ENCODE measurements at regions not wholly inside any gene's neighbourhood (a gene's known extent, or its start where the extent isn't known, plus 50 kb on each side); places are given as distances from the start of the nearest gene placed in this dataset.

DNA sequence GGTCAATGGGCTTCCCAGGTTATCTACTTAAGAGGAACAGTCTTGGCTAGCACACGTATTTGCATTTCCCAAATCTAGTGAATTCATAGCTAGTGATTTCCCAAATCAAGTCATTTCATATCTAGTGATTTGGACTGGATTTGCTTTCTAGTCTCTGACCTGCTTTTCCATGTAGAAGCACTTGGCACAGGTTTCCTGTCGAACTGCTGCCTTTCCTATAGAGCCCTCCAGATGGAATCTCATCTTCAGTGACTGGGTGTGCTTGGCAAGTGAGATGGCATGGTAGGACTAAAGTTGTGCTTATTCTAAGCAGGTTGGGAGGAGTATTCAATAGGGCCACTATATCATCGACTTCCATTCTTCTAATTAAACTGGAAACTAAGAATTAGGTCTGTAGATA lies 94.7 kb downstream of the CCNG2 start:
- Histone ChIP-seq H3K4me3 (ENCODE audit: low read depth in 2 of 2, low read length in 1 of 2) (no peak overlapping the region), H3K27ac (ENCODE audit: low read depth in 2 of 2, low read length in 1 of 2) (no peak overlapping the region), H3K36me3 (replicated peaks in 1 of 2; ENCODE audit: control insufficient read depth in 1 of 2, insufficient read depth in 2 of 2, low read length in 1 of 2) (no peaks in the 10 kb centered on the region), H3K4me1 (ENCODE audit: control insufficient read depth in 1 of 2, insufficient read depth in 2 of 2, low read depth in 1 of 2, low read length in 1 of 2) (no peaks in the 10 kb centered on the region), H3F3A (replicated peaks; ENCODE audit: insufficient read depth) (no peaks in the 10 kb centered on the region), H3K9me2 (no peaks in the 10 kb centered on the region), H3K27me3 (ENCODE audit: insufficient read depth) (0 out of 2 replicates have a peak, but pooled peaks cover 7% of the 10 kb centered on the region), H4K20me1 (ENCODE audit: insufficient read depth) (no peaks in the 10 kb centered on the region), H3K4me2 (no peak overlapping the region), H3K9ac (no peak overlapping the region), H2AFZ (ENCODE audit: low read depth) (no peak overlapping the region), H3K9me3 (no peaks in the 10 kb centered on the region), H3K79me2 (ENCODE audit: insufficient read depth) (no peaks in the 10 kb centered on the region)
- WGBS (ENCODE audit: low lambda C conversion rate), result 0% methylated on average over 3 of the region's 3 CpGs
- no peak for TF ChIP-seq PBX3 (IDR thresholded peaks at IDR 0.05)
- TF ChIP-seq TEAD4 (IDR thresholded peaks at IDR 0.05; ENCODE audit: borderline replicate concordance, insufficient read depth), result no peak
- TF ChIP-seq POLR2AphosphoS5 (IDR thresholded peaks at IDR 0.05; ENCODE audit: low read depth, low read length), result no peak
- TF ChIP-seq YY1 (IDR thresholded peaks at IDR 0.05; ENCODE audit: low read depth), result no peak
- no peak for TF ChIP-seq FOSL2 (IDR thresholded peaks at IDR 0.05; ENCODE audit: borderline replicate concordance, low read depth)
- no peak for TF ChIP-seq GABPA (IDR thresholded peaks at IDR 0.05; ENCODE audit: low read depth)
- TF ChIP-seq, protein P1, sequence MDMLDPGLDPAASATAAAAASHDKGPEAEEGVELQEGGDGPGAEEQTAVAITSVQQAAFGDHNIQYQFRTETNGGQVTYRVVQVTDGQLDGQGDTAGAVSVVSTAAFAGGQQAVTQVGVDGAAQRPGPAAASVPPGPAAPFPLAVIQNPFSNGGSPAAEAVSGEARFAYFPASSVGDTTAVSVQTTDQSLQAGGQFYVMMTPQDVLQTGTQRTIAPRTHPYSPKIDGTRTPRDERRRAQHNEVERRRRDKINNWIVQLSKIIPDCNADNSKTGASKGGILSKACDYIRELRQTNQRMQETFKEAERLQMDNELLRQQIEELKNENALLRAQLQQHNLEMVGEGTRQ (IDR thresholded peaks at IDR 0.05; ENCODE audit: borderline replicate concordance, low read depth, low read length), result no peak
- TF ChIP-seq FOXM1 (IDR thresholded peaks at IDR 0.05; ENCODE audit: low read depth), result no peak
- TF ChIP-seq, protein P2, sequence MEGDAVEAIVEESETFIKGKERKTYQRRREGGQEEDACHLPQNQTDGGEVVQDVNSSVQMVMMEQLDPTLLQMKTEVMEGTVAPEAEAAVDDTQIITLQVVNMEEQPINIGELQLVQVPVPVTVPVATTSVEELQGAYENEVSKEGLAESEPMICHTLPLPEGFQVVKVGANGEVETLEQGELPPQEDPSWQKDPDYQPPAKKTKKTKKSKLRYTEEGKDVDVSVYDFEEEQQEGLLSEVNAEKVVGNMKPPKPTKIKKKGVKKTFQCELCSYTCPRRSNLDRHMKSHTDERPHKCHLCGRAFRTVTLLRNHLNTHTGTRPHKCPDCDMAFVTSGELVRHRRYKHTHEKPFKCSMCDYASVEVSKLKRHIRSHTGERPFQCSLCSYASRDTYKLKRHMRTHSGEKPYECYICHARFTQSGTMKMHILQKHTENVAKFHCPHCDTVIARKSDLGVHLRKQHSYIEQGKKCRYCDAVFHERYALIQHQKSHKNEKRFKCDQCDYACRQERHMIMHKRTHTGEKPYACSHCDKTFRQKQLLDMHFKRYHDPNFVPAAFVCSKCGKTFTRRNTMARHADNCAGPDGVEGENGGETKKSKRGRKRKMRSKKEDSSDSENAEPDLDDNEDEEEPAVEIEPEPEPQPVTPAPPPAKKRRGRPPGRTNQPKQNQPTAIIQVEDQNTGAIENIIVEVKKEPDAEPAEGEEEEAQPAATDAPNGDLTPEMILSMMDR (IDR thresholded peaks at IDR 0.05), result no peak
- no peak for TF ChIP-seq TCF12 (IDR thresholded peaks at IDR 0.05)
- TF ChIP-seq NFIC (IDR thresholded peaks at IDR 0.05; ENCODE audit: borderline replicate concordance), result no peak
- TF ChIP-seq CHD2 (IDR thresholded peaks at IDR 0.05; ENCODE audit: low read length, partially characterized antibody), result no peak
- no peak for TF ChIP-seq REST (IDR thresholded peaks at IDR 0.05; ENCODE audit: low read depth, low read length)
- TF ChIP-seq USF1 (IDR thresholded peaks at IDR 0.05; ENCODE audit: borderline replicate concordance, low read depth), result no peak
- no peak for TF ChIP-seq NRF1 (IDR thresholded peaks at IDR 0.05; ENCODE audit: low read depth, low read length)
- CTCF ChIA-PET, result interaction anchor here (1.0 to 1.2 kb wide), 3 partner anchors 12 to 349 kb away, joined by 3 to 4 read pairs (median 4); no protein-coding TSS in a partner anchor
- no peak for DNase-seq
- POLR2A ChIA-PET, result no interaction called here

Data from SK-N-SH (cell line).